BJ (cell line): ENCODE measurements at regions not wholly inside any gene's neighbourhood (a gene's known extent, or its start where the extent isn't known, plus 50 kb on each side); places are given as distances from the start of the nearest gene placed in this dataset.

Experiments
- CTCF ChIA-PET: fragments of 350-600 bp; formaldehyde crosslinking; extraction: SDS; loops from one replicate; lab custom pipeline; 2021; ENCODE audit warnings: antibody characterized with exemption, inconsistent platforms; lab: Yijun Ruan, JAX
- POLR2A ChIA-PET: fragments of 300-600 bp; sonication (Branson Sonifier 250); formaldehyde crosslinking; extraction: SDS; loops from one replicate; lab custom pipeline; 2021; ENCODE audit warnings: antibody characterized with exemption; lab: Charles Lee
- DNase-seq: peaks from one replicate; pipeline ENCODE4 v3.0.0-alpha.2; 2011; ENCODE audit warnings: low read depth
- H3K27me3 ChIP-seq: 2 replicates; pipeline ENCODE4 v1.6.0; 2011; ENCODE audit warnings: low read length; ENCODE audit not compliant: control insufficient read depth, insufficient read depth
- H3K36me3 ChIP-seq: 2 replicates; pipeline ENCODE4 v1.5.1; 2011; ENCODE audit warnings: low read length; ENCODE audit not compliant: control insufficient read depth, insufficient read depth
- H3K4me3 ChIP-seq: 2 replicates; pipeline ENCODE4 v1.5.1; 2011; ENCODE audit warnings: low read depth, mild to moderate bottlenecking, control low read depth, low read length
- TF ChIP-seq, protein P1 (sequence below): IDR thresholded peaks from 2 replicates; pipeline ENCODE4 v1.5.1; 2011; ENCODE audit warnings: low read depth, mild to moderate bottlenecking, control low read depth, inconsistent platforms, low read length, moderate library complexity; ENCODE audit not compliant: insufficient read depth

GRCh38 chr4:32207456-32207855 lies 1487.3 kb downstream of the PCDH7 start:
- no peak for DNase-seq
- ChIA-PET CTCF (no interaction called here), POLR2A (no interaction called here)
- Histone ChIP-seq H3K4me3 (no peak overlapping the region), H3K27me3 (no peaks in the 10 kb centered on the region), H3K36me3 (no peaks in the 10 kb centered on the region)
- TF ChIP-seq, protein P1, sequence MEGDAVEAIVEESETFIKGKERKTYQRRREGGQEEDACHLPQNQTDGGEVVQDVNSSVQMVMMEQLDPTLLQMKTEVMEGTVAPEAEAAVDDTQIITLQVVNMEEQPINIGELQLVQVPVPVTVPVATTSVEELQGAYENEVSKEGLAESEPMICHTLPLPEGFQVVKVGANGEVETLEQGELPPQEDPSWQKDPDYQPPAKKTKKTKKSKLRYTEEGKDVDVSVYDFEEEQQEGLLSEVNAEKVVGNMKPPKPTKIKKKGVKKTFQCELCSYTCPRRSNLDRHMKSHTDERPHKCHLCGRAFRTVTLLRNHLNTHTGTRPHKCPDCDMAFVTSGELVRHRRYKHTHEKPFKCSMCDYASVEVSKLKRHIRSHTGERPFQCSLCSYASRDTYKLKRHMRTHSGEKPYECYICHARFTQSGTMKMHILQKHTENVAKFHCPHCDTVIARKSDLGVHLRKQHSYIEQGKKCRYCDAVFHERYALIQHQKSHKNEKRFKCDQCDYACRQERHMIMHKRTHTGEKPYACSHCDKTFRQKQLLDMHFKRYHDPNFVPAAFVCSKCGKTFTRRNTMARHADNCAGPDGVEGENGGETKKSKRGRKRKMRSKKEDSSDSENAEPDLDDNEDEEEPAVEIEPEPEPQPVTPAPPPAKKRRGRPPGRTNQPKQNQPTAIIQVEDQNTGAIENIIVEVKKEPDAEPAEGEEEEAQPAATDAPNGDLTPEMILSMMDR, result no peak

GRCh38 chr4:32215277-32215676 lies 1495.1 kb downstream of the PCDH7 start:
- Histone ChIP-seq H3K27me3 (no peaks in the 10 kb centered on the region), H3K4me3 (no peak overlapping the region), H3K36me3 (no peaks in the 10 kb centered on the region)
- ChIA-PET POLR2A (no interaction called here), CTCF (no interaction called here)
- TF ChIP-seq, protein P1, result no peak
- DNase-seq, result no peak

DNA sequence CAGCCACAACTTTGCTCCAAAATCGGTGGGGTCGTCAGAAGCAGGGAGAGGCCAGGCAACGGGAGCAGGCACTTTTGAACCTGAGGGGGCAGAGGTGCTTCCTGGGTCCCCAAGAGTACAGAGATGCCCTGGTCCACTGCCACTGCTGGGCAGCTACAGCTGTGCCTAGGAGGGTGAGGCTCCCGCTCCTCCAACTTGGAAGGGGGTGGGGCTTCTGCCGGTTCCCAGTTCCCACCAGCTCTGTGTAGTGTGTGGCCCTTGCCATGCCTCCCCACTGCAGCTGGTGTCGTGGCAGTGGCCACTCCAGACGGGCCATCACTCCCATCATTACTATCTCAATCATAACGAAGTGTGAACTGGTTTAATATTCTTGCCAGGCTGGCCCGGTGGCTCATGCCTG lies 1496.3 kb downstream of the PCDH7 start:
- H3K27me3 ChIP-seq, result no peaks in the 10 kb centered on the region
- no peaks in the 10 kb centered on the region for H3K36me3 ChIP-seq
- TF ChIP-seq, protein P1, result no peak
- ChIA-PET CTCF (no interaction called here), POLR2A (no interaction called here)
- DNase-seq, result no peak
- no peak overlapping the region for H3K4me3 ChIP-seq

DNA sequence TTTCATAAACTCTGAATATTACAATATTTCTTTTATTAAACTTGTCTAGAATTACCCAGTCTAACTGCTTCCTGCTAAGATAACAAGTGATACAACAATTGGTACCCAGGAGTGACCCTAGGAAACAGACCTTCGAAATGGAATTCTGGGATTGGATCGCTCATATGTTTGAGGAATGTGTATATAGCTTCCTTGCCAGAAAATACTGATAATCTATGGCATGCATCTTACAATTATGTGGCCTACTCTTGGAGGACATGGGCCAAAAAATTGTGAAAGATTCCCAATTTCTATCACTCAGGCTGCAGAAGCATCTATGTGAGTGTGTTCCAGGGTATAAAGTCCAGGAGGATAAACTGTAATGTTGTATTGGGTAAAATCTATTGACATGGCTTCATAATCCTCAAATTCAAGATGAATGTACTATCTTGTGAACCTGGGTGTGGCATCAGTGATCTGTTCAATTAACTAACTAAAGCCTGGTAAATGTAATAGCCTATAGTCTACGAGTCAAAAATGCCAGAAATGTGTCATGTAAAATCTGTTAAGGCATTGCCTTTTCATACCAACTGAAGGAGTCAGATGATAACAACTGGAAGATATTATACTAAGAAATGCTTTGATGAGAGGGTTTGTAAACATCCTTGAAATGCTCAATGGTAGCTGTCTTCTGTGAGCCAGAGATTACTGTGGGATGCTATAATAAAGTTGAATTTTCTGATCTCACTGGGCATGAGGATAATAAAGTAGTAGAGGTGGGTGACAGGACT lies 1499.3 kb downstream of the PCDH7 start:
- H3K4me3 ChIP-seq, result no peak overlapping the region
- TF ChIP-seq, protein P1, result no peak
- ChIA-PET CTCF (interaction anchor here (0.9 kb wide), 1 partner anchor 69 kb away, joined by 4 read pairs; no protein-coding TSS in a partner anchor), POLR2A (no interaction called here)
- DNase-seq, result no peak
- H3K27me3 ChIP-seq, result no peaks in the 10 kb centered on the region
- no peaks in the 10 kb centered on the region for H3K36me3 ChIP-seq

- Histone ChIP-seq H3K4me3 (no peak overlapping the region), H3K36me3 (no peaks in the 10 kb centered on the region), H3K27me3 (no peaks in the 10 kb centered on the region)
- DNase-seq, result no peak
- TF ChIP-seq, protein P1, result no peak
- ChIA-PET CTCF (no interaction called here), POLR2A (no interaction called here)
Observed at GRCh38 chr4:32226204-32226603, 1506.0 kb downstream of the PCDH7 start.
